Hindlimb muscle (tissue), 1 donor: ENCODE measurements at regions not wholly inside any gene's neighbourhood (a gene's known extent, or its start where the extent isn't known, plus 50 kb on each side); places are given as distances from the start of the nearest gene placed in this dataset.
"Not testable (repeated sequence)": the region's sequence is repeated elsewhere in the genome, so short reads cannot be mapped to it uniquely, and the experiment has no call there.

ENCODE experiments used
- DNase-seq: peaks from one replicate; pipeline ENCODE4 v3.0.0-alpha.2; 2013

DNA sequence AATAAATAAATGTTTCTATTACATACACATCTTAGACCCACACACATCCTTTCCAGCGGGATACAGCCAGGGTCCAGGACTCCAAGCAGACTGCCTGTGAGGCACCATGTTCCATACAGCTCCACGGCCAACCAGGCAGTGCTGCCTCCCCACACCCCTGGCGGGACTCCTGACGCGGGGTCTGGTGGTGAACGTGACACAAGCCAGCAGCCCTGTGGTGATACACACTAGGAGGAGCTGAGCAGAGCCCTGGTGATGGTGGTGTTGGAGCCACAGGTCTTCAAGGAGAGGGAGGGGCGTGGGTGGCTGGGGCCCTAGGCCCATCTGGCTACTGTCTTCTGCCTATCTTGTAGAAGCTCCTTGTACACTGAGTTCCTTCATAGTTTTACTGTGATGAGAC is 53.1 kb upstream of the LPCAT1 start:
- not testable (repeated sequence) for DNase-seq

DNA sequence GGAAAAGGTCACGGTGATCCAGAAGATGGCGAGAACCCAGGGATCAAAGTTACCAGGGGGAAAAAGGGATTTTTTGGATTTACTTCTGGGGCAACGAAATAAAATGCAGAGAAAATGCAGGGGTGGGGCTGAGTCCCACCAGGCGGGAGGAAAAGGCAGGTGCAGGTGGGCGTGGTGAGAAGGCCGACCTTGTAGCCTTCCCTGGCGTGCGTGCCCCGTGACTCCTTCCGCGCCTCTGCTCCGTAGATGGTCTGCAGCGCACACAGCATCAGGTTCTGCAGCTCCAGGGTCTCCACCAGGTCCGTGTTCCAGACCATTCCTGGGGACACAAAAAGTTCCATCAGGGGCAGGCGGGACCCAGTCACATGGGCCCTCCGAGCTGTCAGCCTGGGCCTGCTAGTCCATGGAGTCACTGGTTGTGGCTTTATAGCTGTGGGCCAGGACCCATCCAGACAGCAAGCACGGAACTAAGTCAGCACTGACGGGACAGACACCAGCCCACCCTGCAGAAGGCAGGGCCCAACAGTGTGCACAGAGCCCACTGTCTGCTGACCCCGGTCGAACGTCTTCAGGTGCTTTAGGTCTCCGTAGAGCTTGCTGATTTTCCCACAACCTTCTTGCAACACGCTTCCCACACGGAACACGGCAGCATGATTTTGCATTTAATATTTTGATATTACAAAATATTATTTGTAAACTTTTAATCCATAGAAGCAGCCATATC is 52.4 kb upstream of the LPCAT1 start:
- not testable (repeated sequence) for DNase-seq

DNA sequence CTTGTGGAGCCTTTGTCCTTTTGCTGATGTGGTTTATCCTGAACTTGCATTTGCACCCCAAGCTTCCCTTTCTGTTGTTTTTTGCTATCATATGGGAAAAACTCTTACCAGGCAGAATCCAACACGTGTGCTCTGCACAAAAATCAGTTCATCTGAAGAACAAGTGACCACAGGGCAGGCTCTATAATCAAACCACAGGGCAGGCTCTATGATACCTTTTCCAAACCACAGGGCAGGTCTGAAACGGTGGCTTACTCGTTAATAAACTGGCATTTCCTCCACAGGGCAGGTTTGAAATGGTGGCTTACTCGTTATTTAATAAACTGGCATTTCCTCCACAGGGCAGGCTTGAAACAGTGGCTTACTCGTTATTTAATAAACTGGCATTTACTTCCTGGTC is 51.7 kb upstream of the LPCAT1 start:
- DNase-seq, result not testable (repeated sequence)

DNA sequence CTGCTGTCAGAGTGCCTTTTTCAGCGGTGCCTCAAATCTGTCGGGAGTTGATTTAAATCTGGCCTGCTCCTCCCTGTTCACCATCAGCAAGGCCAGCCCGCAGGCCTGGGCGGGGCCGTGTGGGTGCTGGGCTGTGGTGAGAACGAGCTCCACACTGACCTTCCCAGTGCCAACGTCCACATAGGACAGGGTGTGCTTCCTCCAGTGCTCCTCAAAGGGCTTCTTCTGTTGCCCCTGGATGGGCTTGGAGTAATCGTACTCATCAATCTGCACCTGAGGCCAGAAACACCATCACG is 50.2 kb upstream of the LPCAT1 start:
- DNase-seq, result not testable (repeated sequence)

DNA sequence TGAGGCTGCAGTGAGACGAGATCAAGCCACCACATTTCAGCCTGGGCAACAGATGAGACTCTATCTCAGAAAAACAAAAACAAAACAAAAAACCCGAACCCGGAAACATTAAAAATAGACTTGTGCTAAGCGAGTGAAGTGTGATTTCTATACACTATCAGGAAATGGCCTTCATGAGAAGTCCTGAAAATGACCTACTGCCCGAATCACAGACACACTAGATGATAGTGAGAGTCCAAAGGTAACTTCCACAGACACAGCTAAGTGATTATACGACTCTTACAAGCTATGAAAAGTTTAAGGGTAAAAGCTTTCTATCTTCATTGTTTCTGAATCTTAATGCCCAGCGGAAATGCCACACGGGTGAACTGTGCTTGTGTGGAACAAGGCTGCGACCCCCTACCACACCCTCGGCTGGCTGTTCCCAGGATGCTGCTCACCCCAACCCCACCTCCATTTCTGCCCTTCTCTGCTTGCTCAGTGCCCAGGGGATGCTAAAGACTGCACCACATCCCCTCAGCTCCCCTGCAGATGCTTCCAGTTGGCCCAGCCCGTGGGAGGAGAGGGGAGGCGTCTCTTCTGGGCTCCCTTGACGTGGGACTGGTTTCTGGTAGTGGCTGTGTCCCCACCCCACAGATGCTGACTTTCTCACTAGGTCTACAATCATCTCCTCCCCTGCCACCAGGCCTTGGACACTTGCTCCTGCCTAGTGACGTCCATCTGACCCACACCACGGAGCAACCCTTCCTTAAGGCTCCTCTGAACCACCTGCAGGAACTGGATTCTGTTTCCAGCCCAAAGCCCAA is 49.7 kb upstream of the LPCAT1 start:
- not testable (repeated sequence) for DNase-seq
